ENCODE measurements at regions not wholly inside any gene's neighbourhood (a gene's known extent, or its start where the extent isn't known, plus 50 kb on each side); places are given as distances from the start of the nearest gene placed in this dataset.

- TF ChIP-seq POLR2AphosphoS5 (IDR thresholded peaks at IDR 0.05) = no peak
- TF ChIP-seq, protein P1, sequence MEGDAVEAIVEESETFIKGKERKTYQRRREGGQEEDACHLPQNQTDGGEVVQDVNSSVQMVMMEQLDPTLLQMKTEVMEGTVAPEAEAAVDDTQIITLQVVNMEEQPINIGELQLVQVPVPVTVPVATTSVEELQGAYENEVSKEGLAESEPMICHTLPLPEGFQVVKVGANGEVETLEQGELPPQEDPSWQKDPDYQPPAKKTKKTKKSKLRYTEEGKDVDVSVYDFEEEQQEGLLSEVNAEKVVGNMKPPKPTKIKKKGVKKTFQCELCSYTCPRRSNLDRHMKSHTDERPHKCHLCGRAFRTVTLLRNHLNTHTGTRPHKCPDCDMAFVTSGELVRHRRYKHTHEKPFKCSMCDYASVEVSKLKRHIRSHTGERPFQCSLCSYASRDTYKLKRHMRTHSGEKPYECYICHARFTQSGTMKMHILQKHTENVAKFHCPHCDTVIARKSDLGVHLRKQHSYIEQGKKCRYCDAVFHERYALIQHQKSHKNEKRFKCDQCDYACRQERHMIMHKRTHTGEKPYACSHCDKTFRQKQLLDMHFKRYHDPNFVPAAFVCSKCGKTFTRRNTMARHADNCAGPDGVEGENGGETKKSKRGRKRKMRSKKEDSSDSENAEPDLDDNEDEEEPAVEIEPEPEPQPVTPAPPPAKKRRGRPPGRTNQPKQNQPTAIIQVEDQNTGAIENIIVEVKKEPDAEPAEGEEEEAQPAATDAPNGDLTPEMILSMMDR (IDR thresholded peaks at IDR 0.05) = no peak
- no peak for TF ChIP-seq POLR2A (IDR thresholded peaks at IDR 0.05)
- TF ChIP-seq EP300 (IDR thresholded peaks at IDR 0.05) = no peak
Measured at GRCh38 chr2:183919167-183919566, 679.2 kb upstream of the ZNF804A start.

Measured in suprapubic skin (tissue), 4 donors.